Stomach (tissue), 8 donors: ENCODE measurements at regions not wholly inside any gene's neighbourhood (a gene's known extent, or its start where the extent isn't known, plus 50 kb on each side); places are given as distances from the start of the nearest gene placed in this dataset.
A peak's percentile ranks its signal among the peaks of the same experiment; 100 is the strongest.

Experiments
- DNase-seq, 2 donors: peaks; one replicate each; pipeline versions ENCODE4 v3.0.0 to v3.0.0-alpha.2; 2013 to 2019
- H3K27ac ChIP-seq, 5 donors: fragments of 200-600 bp in 4 of 5; sonication (generic) in 4 of 5; one replicate each; pipeline ENCODE4 v1.5.1; 2013 to 2019; ENCODE audit warnings: mild to moderate bottlenecking in 1 of 5, moderate library complexity in 1 of 5
- H3K27me3 ChIP-seq, 3 donors: fragments of 200-600 bp; sonication (generic); one replicate each; pipeline ENCODE4 v1.5.1; 2017 to 2019; ENCODE audit warnings: mixed run types in 1 of 3
- H3K36me3 ChIP-seq, 4 donors: fragments of 200-600 bp; sonication (generic); 1 replicate in 3 of 4; 2 replicates in 1 of 4; pipeline ENCODE4 v1.5.1; 2016 to 2019
- H3K4me1 ChIP-seq, 4 donors: fragments of 200-600 bp; sonication (generic); one replicate each; pipeline ENCODE4 v1.5.1; 2016 to 2019
- H3K4me3 ChIP-seq, 4 donors: fragments of 200-600 bp; sonication (generic) in 3 of 4; one replicate each; pipeline ENCODE4 v1.5.1; 2016 to 2019; ENCODE audit warnings: mild to moderate bottlenecking in 1 of 4
- H3K9me3 ChIP-seq, 4 donors: fragments of 200-600 bp; sonication (generic); one replicate each; pipeline ENCODE4 v1.5.1; 2016 to 2019
- EP300 ChIP-seq: sonication (generic); formaldehyde crosslinking; IDR thresholded peaks from one replicate; pipeline ENCODE4 v1.6.1; 2017; ENCODE audit warnings: antibody characterized with exemption
- POLR2A ChIP-seq, 4 donors: fragments of 450-650 bp; IDR thresholded peaks; one replicate each; pipeline ENCODE4 v1.6.1; 2016; ENCODE audit warnings: antibody characterized with exemption in 4 of 4, control low read depth in 2 of 4, mild to moderate bottlenecking in 1 of 4, moderate library complexity in 1 of 4
- POLR2AphosphoS5 ChIP-seq, 3 donors: sonication (generic); formaldehyde crosslinking; IDR thresholded peaks; one replicate each; pipeline ENCODE4 v1.6.1; 2016; ENCODE audit warnings: antibody characterized with exemption in 3 of 3
- WGBS, 5 donors: extraction: QIAGEN DNeasy Blood & Tissue Kit in 3 of 5; methylation state at CpG; one replicate each; pipeline versions ENCODE4 v1.1.5 to v1.1.7; 2013 to 2018; 5-methylcytosine and 5-hydroxymethylcytosine counted together
- intact Hi-C: fragments of 100-400 bp; cut with DNase I; formaldehyde crosslinking; loops from one replicate; pipeline ENCODE4 v1.15.1; 2023; ENCODE audit warnings: low total_unique reads
- TF ChIP-seq, protein P1 (sequence below), 7 experiments: fragments of 450-650 bp in 4 of 7; fragments of 200-600 bp in 3 of 7; sonication (generic) in 3 of 7; IDR thresholded peaks; one replicate each; pipeline ENCODE4 v1.5.1; 2016 to 2019; ENCODE audit warnings: antibody characterized with exemption in 7 of 7, control low read depth in 2 of 7, mild to moderate bottlenecking in 1 of 7
- donor health status: healthy with polysubstance abuse.
- donor health status: Bipolar disorder and iron deficiency.
- donor health status: healthy.

DNA sequence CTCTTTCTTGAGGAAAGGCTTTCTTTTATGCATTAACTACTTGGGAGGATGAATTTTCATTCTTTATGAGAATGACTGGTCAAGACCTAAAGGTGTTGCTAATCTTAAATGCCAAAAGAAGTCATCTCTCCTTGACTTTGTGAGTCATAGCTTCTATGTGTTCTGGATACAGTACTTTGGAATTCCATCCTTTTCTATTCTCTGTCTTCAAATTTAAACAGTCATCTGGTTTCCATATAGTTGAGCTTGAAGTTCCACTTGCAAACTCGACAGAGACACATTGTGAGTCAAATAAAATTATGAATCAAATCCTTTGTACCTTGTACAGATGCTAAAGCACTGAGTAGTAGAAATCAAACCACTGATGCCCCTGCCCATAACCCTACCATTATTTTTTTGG lies 271.9 kb upstream of the PMFBP1 start:
- intact Hi-C loops = no loop called here

DNA sequence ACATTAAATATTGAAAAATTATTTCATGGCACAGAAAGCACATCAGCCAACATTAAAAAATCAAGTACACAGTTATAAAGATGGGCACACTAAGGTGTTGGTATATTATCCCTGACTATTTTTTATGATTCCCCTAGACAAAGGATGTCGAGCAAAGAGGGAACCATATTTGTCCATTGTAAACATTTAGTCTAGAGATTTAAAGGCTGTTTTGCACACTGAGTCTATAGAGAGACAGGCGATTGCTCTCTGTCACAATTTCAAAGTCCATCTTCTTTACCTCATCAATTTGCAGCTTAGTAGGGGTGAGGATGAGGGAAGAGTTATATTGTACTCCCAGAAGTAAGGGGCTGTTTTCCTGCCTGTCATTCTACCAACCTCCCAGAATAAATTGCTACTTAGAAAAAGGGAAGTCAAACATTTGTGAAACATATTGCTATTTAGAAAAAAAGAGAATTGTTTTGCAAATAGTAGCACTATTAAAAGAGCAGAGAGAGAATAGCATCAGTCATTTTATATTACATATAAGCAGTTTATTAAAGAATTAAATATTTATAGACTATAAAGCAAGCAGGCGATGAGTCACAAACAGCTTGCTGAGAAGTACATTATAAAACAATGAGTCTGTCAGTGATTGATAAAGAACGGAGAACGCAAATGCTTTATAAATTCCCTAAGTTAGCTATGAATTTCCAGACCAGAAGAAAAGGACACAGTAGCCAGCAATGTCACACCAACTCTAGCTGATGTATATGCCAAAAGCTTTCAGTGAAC lies 270.6 kb upstream of the PMFBP1 start:
- intact Hi-C loops = no loop called here
- WGBS, 5 donors = 65 to 73% (median 67%) methylated on average over 5 of the region's 5 CpGs
- H3K4me3 ChIP-seq = no peak overlapping the region
- no peak for DNase-seq
- no peaks in the 10 kb centered on the region for H3K4me1 ChIP-seq
- TF ChIP-seq POLR2A (IDR thresholded peaks at IDR 0.05) (no peak), POLR2AphosphoS5 (IDR thresholded peaks at IDR 0.05) (no peak), EP300 (no peak)
- TF ChIP-seq, protein P1, sequence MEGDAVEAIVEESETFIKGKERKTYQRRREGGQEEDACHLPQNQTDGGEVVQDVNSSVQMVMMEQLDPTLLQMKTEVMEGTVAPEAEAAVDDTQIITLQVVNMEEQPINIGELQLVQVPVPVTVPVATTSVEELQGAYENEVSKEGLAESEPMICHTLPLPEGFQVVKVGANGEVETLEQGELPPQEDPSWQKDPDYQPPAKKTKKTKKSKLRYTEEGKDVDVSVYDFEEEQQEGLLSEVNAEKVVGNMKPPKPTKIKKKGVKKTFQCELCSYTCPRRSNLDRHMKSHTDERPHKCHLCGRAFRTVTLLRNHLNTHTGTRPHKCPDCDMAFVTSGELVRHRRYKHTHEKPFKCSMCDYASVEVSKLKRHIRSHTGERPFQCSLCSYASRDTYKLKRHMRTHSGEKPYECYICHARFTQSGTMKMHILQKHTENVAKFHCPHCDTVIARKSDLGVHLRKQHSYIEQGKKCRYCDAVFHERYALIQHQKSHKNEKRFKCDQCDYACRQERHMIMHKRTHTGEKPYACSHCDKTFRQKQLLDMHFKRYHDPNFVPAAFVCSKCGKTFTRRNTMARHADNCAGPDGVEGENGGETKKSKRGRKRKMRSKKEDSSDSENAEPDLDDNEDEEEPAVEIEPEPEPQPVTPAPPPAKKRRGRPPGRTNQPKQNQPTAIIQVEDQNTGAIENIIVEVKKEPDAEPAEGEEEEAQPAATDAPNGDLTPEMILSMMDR (IDR thresholded peaks at IDR 0.05) = no peak
- H3K9me3 ChIP-seq = peaks cover 0 to 11% (median 4%) of the 10 kb centered on the region in 4 donors
- H3K27ac ChIP-seq = no peak overlapping the region
- H3K27me3 ChIP-seq = no peaks in the 10 kb centered on the region
- H3K36me3 ChIP-seq = no peaks in the 10 kb centered on the region

More for the DNA sequence above, 271.9 kb upstream of the PMFBP1 start:
- Histone ChIP-seq H3K27ac (no peak overlapping the region), H3K4me1 (no peaks in the 10 kb centered on the region), H3K9me3 (peaks cover 0 to 17% (median 4%) of the 10 kb centered on the region in 4 donors), H3K27me3 (no peaks in the 10 kb centered on the region), H3K4me3 (no peak overlapping the region), H3K36me3 (no peaks in the 10 kb centered on the region)
- WGBS, 5 donors = 69 to 97% (median 76%) methylated on average over 1 of the region's 1 CpG
- TF ChIP-seq POLR2AphosphoS5 (IDR thresholded peaks at IDR 0.05) = no peak
- TF ChIP-seq, protein P1 (IDR thresholded peaks at IDR 0.05) = no peak
- no peak for TF ChIP-seq POLR2A (IDR thresholded peaks at IDR 0.05)
- TF ChIP-seq EP300 = no peak
- no peak for DNase-seq

DNA sequence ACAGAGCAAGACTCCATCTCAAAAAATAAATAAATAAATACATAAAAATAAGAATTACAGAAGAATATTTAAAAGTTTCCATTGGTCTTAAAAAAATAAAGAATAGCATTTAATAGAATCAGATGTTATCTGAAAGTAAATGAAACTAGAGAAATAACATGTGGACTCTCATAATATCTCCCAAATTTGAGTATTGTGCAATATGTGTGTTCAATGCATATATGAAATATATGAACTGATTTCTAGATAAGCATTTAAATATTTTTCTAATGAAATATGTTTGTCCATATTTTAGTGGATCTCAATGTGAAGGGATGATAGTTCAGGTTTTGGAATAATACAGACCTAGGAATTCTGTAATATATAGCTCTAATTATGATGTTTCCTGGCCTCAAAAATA lies 265.9 kb upstream of the PMFBP1 start:
- Histone ChIP-seq H3K27ac (no peak overlapping the region), H3K4me1 (no peaks in the 10 kb centered on the region), H3K9me3 (peaks cover 0 to 37% (median 25%) of the 10 kb centered on the region in 4 donors), H3K36me3 (no peaks in the 10 kb centered on the region), H3K4me3 (no peak overlapping the region), H3K27me3 (no peaks in the 10 kb centered on the region)
- intact Hi-C loops = no loop called here
- DNase-seq = no peak
- TF ChIP-seq POLR2A (IDR thresholded peaks at IDR 0.05) (no peak), POLR2AphosphoS5 (IDR thresholded peaks at IDR 0.05) (no peak)
- TF ChIP-seq, protein P1 (IDR thresholded peaks at IDR 0.05) = no peak

DNA sequence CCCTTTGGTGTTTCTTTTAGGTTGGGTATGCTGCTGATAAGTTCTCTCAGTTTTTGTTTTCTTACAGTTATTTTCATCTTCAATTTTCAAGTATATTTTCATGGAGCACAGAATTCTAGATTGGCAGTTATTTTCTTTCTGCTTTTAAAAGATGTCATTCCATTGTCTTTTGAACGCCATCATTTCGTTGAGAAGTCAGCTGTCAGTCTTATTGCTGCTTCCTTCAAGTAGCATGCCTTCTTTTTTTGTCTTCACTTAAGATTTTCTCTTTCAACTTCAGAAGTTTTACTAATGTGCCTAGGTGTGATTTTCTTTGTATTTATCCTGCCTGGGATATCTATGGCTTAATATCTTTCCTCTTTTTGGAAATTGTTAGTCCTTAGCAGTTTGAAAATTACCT lies 262.2 kb upstream of the PMFBP1 start:
- Histone ChIP-seq H3K27me3 (no peaks in the 10 kb centered on the region), H3K27ac (no peak overlapping the region), H3K4me3 (no peak overlapping the region), H3K4me1 (no peaks in the 10 kb centered on the region), H3K36me3 (no peaks in the 10 kb centered on the region), H3K9me3 (peaks cover 0 to 31% (median 21%) of the 10 kb centered on the region in 4 donors)
- no peak for TF ChIP-seq POLR2A (IDR thresholded peaks at IDR 0.05)
- TF ChIP-seq, protein P1 (IDR thresholded peaks at IDR 0.05) = no peak
- no peak for TF ChIP-seq EP300
- TF ChIP-seq POLR2AphosphoS5 (IDR thresholded peaks at IDR 0.05) = no peak
- intact Hi-C loops = no loop called here
- 93 to 98% (median 96%) methylated on average over 2 of the region's 2 CpGs for WGBS, 5 donors
- peak in 1 of 2 donors; percentile 23 for DNase-seq
